ENCODE measurements at regions not wholly inside any gene's neighbourhood (a gene's known extent, or its start where the extent isn't known, plus 50 kb on each side); places are given as distances from the start of the nearest gene placed in this dataset.
"Not testable (repeated sequence)": the region's sequence is repeated elsewhere in the genome, so short reads cannot be mapped to it uniquely, and the experiment has no call there.

DNA sequence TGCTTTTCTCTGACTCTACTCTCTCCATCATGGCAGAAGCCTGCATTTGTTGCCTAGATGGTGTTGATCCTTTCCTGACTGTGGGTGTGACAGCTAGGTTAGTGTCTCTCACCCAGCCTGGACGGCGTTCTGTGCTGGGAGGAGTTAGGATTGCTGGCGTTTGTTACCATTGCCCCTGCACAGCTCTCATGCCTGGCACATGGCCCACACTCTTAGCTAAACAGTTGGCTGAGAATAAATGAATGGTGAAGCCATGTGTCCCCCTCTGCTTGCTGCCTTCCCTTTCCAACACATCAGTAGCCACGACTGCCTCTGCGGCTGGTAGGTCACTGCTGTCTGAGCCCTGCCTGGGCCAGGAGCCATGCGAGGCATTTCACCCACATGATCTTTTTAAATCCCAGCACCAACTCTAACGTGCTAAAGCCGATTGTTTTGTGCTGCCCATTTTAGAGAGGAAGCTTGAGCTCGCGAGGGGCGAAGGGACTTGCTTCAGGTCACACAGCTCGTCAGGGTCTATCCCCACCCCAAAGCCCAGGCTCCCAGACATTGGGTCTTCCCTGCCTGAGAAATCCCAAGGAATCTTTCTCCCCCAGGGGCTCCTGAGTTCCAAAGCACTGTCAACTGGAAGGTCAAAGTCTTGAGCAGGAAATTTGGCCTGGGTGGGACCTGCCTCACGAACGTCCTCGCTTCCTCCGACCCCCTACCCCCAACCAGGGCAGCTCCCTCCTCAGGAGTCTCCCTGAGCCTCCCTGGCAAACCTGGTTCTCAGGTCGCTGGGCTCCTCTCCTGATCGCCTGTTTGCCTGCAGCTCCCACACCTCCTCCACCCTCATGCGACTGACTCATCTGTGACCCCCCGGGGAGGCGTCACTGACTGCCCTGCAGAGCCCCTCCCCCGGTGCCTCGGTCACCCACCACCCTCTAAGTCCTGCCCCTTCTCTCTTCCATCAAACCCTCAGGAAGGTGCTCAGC lies 271.7 kb upstream of the C1orf174 start:
- no peak for DNase-seq (ENCODE audit: low read depth, low spot score)

DNA sequence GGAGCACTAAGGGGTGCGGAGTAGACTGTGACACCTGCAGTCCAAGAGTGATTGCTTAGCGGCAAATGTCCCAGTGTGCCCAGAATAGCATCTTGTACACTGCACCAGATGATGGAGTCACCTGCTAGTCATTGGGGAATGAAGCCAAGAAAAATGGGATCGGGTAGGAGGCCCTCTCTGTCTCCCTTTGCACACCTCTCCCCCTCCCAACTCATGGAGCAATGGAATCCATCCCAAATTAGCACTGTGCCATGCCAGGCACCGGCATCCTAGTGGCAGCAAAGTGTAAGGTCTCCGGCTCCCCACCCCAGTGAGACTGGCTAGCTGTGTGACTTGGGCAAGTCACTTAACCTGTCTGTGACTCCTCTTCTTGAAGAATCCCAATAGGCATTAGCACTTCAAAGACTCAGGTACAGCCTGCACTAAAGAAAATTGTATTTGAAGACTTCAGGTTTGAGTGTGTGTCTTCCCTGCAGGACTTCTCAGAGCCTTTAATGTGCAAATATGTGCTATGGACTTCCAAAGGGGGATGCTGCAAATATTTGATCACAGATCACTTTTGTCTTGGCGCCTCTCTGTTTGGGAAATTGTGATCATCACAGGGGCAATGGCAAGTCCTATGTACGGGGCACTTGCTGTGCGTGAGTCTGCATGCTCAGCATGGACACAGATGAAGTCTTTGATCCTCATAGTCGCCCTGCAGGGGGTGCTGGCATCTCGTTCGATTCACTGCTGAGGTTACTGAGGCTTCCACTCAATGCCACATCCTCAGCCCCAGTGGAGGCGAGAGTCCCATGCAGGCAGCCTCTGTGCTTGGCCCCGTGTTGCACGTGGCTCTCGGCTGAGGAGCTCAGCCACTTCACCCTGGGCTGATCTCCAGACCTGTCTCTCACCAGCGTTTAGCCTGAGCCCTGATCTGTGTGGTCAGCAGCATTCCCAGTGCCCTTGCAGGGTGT lies 272.9 kb upstream of the C1orf174 start:
- no peak for DNase-seq (ENCODE audit: low read depth, low spot score)

DNA sequence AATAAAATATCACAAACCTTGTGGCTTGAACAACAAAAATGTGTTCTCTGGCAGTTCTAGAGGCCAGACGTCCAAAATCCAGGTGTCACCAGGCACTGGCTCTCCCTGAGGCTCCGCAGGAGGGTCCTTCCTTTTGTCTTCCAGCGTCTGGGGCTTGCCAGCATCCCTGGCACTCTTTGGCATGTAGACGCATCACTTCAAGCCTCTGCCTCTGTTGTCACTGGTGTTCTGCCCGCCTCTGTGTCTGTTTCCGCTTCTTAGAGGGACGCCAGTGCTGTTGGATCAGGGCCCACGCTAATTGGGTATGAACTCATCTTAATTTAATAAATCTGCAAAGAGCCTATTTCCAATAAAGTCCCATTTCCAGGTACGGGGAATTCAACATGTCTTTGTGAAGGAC lies 273.7 kb upstream of the C1orf174 start:
- DNase-seq (ENCODE audit: low read depth, low spot score), result no peak

DNA sequence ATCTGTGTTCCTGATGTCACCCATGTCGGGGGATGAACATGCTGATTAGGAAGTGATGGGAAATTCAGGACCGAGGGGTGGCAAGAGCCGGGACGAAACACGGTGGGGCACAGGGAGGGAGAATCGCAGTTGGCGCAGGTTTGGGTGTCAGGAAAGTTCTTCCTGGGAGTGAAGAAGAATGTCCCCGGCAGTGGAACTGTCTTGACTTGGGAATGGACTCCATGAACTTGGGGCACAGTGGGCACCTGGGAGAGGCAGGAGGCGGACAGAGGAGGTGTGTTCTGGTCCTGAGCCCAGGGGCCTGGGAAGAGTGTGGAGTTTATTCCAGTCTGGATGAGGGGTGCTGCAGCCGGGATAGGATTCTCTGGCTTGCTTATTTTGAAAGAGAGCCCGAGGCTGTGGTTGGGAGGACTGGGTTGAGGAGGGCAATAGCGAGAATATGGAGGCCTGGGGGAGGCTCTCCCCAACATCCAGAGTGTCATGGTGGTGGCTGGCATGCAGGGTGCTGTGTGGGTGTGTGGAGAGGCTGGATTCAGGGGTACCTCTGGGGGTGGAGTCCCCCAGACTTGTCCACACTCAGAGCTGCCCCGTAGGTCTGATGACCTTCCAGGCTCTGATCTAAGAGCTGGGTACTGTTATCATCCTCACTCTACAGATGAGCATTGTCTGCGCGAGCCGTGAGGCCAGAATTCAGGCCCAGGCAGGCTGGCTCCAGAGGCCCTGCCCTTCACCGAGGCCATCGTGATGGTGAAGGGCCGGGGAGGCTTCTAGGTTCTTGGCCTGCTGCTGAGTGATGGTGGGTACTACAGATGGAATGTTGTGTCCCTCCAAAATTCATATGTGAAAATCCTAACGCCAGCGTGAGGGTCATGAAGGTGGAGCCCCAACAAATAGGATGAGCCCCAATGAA lies 274.5 kb upstream of the C1orf174 start:
- DNase-seq (ENCODE audit: low read depth, low spot score), result no peak

DNA sequence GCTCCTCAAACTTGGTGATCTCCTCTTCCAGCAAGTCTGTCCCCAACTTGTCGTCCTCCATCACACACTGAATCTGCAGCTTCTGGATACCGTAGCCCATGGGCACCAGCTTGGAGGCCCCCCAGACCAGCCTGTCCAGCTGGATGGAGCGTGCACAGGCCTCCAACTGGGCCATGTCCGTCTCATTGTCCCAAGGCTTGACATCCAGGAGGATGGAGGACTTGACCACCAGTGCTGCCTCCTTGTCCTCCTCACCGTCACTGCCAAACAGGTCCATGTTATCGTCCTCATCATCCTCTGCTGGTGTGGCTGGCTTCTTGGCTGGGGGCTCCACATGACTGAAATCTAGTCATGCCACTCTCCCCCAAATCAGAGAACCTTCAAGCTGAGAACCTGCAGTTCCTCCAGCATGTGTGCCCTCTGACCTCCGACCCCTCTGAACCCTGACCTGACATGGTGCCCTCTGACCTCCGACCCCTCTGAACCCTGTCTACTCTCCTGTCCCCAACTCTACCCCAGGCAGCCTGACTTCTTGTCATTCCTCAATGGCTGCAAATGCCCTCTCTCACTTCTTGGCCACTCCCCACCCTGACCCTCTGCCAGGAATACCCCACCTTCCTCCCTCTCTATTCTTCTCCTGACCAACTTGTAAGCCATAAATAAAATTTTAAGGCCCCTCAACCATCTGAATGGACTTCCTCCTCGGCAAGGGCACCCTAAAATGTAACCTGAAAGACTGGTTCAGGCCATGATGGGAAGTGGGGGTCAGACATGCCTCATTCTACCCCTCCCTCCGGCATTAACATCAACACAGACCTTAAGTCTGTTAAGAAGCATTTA lies 275.7 kb upstream of the C1orf174 start:
- DNase-seq (ENCODE audit: low read depth, low spot score), result no peak

DNA sequence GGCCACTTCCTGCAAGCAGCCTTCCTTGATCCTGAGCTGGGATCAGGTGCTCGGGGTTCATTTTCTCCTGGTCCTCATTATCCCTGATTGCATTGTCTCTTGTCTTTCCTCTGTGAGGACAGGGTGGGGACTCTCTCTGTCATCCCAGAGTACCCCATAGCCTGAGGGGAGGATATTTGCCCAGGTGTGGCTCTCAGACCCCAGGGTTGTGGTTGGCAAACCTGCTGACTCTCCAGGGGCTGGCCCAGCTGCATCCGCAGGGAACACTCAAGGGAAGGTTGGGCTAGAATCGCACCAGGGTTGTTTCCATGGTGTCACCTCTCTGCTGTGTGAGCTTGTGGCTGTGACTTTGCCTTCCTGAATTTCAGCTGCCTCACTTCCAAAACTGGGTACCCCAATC lies 276.8 kb upstream of the C1orf174 start:
- DNase-seq (ENCODE audit: low read depth, low spot score), result no peak

DNA sequence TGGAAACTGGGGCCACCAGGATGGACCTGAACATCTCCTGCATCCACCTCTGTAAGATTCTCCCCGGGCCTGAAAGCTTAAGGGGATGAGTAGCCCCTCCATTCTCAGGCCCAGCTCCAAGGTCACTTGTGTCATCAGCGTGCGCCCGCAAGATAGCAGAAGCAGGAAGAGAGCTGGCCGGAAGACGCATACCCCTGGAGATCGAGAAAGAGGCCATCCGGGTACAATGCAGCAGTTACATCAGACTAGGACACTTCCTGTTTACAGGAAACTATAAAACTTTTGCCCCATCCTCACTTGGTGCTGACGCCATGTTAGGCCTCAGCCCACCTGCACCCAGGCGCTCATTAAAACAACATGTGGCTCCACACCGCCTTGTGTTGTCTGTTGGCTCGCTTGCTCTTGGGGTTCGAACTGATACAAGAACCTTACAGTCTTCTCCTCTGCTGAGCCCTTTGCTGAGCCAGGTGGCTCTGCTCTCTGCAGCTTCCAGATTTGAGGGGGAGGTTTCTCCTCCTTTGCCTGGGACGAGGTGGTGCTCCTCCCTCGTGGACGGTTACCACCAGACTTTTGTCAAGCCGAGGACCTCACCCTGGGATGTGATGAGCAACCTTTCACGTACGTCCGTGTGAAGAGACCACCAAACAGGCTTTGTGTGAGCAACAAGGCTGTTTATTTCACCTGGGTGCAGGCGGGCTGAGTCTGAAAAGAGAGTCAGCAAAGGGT lies 277.5 kb upstream of the C1orf174 start:
- DNase-seq (ENCODE audit: low read depth, low spot score), result no peak

DNA sequence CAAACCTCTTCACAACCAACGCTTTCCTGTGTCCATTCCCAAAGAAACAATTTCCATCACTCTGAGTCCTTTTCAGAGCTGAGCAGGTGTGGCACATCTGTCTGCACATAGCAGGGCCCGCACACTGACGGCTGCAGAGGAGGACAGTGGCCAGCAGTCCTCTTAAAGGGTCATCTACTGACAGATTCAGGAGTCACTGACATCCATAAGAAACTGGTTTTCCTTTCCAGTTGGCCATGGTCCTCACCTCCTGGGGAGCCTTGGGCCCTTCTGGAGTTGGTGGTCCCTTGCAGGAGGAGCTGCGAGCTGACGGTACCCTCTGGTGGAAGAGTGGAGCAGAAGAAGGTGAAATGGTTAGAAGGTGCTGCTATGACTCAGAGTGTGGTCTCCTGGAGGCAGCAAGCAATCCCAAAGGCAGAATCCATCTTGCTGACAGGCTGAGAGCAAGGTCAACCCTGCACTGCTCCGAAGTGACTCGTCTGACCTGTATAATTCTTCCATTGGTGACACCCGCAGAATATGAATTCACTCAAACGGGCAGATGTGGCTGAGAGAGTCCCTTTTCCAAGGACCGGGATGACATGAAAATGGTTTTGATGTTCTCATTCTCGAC lies 278.5 kb upstream of the C1orf174 start:
- DNase-seq (ENCODE audit: low read depth, low spot score), result no peak

DNA sequence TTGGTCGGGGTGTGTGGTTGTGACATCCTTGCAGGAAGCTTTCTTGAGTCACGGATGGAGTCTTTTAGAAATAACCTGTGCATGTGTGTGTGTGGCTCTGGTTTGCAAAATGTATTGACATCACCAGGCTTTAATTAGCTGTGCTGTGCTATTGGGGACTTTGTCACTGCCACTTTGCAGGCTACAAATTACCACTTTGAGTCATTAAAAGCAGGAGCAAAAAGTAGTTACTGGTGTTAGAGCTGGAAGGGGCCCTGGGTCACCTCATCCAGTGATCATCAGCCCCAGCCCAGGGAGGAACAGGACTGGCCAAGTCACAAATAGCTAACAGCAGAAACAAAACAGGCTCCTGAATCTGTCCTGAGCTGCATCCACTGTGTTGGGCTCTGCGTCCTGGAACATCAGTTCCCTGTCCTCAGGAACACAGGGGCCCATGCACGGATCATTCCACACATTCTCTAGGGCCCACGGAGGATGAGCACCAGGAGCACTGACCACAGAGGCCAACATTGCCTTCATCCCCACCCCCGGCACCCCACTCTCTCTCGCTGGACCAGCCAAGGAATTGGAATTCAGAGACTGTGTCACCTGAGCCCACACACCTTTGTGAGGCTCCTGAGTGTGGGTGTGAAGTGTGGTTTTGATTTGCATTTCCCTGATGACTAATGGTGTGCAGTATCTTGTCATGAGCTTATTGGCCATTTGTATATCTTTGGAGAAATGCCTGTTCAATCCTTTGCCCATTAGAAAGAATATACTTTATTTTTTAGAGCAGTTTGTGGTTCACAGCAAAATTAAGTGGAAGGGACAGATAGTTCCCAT lies 280.1 kb upstream of the C1orf174 start:
- no peak for DNase-seq (ENCODE audit: low read depth, low spot score)

DNA sequence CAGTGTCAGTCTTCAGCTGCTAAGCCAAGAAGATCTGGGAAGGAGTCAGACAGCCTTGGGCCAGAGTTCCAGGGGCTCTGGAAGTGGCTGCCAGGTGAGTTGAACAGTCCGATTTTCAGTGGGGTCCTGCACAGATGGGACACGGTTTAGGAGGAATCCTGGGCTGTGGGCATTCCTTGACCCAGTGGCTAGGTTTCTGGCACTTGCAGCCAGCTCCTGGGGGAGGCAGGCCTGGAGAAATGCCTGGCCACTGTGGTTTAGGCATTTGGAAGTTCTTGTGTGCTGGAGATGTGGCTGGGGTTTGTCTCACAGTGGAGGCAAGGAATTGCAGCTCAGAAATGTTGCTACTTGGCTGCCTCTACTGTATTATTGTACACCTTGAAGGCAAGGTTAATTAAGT lies 286.4 kb upstream of the C1orf174 start:
- not testable (repeated sequence) for DNase-seq (ENCODE audit: low read depth, low spot score)

DNA sequence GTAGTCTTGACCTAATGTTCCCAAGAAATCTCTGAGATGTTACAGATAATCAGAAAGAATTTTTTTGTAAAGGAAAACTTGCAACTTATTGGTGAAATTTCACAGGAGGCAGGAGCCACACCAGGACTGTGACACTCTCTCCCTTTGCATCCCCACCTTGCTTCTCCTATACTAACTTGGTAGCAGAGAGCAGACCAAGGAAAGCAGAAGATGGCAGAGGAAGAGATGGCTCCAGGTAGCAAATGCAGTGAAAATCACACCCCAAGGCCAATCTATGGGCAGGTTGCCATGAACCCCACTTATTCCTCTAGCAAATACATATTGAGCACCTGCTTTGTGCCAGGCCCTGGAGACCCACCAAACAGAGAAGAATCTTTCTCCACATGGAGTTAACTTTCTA lies 303.4 kb upstream of the C1orf174 start:
- DNase-seq (ENCODE audit: low read depth, low spot score), result no peak

DNA sequence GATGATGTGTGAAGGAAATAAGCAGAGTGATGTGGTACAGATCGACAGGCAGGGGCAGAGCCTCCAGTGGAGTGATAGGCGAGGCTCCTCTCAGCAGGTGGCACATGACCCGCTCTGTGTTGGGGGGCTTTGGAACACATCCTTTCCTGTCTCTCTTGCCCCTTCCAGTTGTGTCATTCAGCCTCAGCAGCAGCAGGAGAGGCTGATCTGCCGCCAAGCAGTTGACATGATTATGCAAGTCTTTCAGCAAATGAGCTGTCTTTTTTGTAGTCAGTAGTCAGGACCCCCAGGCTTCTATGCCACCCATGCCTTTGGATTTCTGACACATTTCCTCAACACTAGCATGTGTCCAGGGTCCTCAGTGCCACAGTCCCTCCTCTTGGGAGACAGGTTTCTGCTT lies 307.1 kb upstream of the C1orf174 start:
- no peak for DNase-seq (ENCODE audit: low read depth, low spot score)

DNA sequence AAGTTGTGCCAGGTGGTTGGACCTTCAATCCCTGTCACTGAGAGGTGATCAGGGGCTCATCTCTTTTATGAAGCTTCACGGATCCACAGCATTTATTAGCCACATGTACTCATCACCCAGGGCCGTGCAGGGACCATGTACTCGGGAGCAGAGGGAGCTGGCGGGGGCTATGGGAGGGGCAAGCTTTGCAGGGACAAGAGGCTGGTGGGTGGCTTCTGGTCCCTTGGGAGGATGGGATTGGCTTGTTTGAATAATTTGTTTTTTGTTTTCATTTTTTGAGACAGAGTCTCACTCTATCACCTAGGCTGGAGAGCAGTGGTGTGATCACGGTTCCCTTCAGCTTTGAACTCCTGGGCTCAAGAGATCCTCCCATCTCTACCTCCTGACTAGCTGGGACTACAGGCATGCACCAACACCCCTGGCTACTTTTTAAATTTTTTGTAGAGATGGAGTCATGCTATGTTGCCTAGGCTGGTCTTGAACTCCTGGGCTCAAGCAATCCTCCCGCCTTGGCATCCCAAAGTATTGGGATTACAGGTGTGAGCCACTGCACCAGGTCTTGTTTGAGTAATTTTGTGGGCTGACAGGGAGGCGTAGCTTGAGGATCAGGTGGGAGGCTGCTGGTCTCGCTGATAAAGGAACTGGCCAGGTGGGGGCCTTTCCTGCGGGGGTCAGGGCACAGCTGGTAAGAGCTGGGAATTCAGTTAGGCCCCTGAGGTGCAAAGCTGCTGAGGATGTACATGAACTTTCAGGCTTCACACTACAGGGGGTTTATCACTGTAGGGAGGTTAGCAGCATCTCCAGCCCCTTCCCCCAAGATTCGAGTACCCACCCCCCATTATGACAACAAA lies 308.0 kb upstream of the C1orf174 start:
- DNase-seq (ENCODE audit: low read depth, low spot score), result no peak

DNA sequence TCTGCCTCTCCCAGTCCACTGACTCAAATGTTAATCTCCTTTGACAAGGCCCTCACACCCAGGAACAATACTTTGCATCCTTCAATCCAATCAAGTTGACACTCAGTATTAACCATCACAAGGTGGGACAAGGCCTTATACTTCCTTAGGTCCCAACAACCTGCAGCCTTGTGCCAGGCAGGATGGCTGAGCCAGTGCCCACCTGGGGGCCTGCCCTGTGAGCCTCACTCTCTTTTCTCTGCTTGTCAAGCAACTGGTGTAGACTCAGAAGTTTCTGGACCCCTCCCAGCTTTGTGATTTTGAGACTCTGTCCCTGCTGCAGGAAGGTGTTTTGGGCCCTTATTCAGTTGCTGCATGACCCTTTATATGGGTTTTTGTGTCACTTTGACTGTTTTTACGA lies 310.0 kb upstream of the C1orf174 start:
- no peak for DNase-seq (ENCODE audit: low read depth, low spot score)

DNA sequence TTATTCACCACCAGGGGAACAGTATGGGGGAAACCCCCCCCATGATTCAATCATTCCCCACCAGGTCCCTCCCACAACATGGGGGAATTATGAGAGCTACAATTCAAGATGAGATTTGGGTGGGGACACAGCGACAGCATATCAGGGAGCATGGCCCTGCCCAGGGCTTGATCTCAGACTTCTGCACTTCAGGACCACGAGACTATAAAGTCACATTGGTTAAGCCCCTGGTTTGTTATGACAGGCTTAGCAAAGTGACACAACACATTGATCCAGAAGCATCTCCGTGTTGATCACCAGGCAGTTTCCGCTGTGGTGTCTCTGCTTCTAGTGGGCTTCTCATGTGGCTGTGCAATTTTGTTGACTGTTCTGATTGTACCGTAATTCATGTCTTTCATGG lies 312.7 kb upstream of the C1orf174 start:
- DNase-seq (ENCODE audit: low read depth, low spot score), result no peak

DNA sequence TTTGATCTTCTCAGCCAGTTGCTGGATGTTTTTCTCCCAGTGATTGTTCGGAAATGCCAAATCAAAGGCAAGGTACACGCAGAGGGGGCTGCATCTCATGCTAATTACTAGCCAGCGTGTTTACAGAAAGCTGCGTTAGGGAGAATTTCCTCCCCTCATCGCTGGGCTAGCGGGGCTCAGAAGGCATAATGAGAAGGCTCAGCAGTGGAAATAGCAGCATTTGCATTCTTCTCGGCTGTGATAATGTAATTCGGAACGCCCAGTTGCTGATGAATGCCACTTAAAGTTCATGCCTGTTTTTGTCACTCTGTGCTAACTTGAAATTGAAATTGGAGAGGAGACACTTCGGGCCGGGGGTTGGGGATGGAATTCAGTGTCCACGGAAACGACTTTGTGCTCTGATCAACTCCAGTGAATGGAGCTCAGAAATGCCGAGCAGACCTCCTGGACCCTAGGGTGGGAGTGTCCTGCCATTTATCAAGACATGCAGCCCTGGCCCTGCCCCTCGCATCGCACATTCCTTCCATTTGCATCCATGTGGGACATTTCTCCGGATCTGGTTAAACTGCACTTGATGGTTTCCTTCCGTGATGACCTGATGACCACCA lies 313.4 kb upstream of the C1orf174 start:
- DNase-seq (ENCODE audit: low read depth, low spot score), result no peak

DNA sequence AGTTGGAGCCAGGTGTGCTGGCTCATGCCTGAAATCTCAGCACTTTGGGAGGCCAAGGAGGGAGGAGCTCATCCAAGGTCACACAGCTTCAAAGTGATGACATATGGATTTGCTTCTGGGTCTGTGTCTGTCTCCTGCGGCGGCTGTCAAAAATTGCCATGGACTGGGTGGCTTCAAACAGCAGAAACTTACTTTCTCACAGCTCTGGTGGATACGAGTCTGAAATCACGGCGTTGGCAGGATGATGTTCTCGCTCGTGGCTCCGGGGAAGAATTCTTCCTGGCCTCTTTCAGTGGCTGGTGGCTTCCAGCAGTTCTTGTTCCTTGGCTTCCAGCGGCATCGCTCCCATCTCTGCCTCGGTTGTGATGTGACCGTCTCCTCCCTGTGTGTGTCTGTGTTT lies 314.8 kb upstream of the C1orf174 start:
- no peak for DNase-seq (ENCODE audit: low read depth, low spot score)

Measured in activated CD4-positive, CD25-positive, alpha-beta regulatory T cell treated with anti-CD3 and anti-CD28 coated beads, Interleukin-2, amount 50 U/mL, for 16 hours (primary cell).